CD1c-positive myeloid dendritic cell (primary cell): ENCODE measurements at regions not wholly inside any gene's neighbourhood (a gene's known extent, or its start where the extent isn't known, plus 50 kb on each side); places are given as distances from the start of the nearest gene placed in this dataset.
"Not testable (repeated sequence)": the region's sequence is repeated elsewhere in the genome, so short reads cannot be mapped to it uniquely, and the experiment has no call there.

Source experiments
- DNase-seq: peaks from one replicate; pipeline ENCODE4 v3.0.0-alpha.2; 2016; ENCODE audit errors: extremely low spot score

DNA sequence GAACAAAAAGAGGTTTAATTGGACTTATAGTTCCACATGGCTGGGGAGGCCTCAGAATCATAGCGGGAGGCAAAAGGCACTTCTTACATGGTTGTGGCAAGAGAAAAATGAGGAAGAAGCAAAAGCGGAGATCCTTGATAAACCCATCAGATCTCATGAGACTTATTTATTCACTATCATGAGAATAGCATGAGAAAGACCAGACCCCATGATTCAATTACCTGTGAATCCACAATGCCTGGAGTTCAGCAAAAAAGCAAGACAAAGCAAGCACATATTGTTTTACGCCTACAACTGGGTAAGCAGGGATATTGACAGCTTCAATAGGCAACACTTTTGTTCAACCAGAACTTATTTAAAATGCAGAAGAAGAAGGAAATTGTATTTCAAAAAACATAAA, 218.2 kb downstream of the RPL10L start:
- no peak for DNase-seq

- no peak for DNase-seq
Observed at GRCh38 chr14:46432516-46432915, 219.1 kb downstream of the RPL10L start.

DNA sequence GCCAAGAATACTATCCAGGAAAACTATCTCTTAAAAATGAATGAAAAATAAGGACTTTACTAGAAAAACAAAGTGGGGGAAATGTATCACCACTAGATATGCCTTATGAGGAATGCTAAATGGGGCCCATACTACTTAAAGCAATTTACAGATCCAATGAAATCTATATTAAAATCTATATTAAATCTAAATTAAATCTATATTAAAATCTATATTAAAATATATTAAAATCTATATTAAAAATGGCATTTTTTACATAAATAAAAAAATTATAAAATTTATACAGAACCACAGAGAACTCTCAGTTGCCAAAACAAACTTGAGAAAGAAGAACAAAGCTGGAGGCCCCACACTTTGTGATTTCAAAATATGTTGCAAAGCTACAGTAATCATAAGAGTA, 234.5 kb downstream of the RPL10L start:
- no peak for DNase-seq

- no peak for DNase-seq
Observed at GRCh38 chr14:46404865-46405811, 246.4 kb downstream of the RPL10L start.

GRCh38 chr14:46402001-46402690, 249.4 kb downstream of the RPL10L start:
- DNase-seq, result not testable (repeated sequence)

- DNase-seq, result no peak
Observed at GRCh38 chr14:46401066-46401465, 250.5 kb downstream of the RPL10L start.

GRCh38 chr14:46399049-46399448, 252.5 kb downstream of the RPL10L start:
- DNase-seq, result no peak

GRCh38 chr14:46384611-46385010, 267.0 kb downstream of the RPL10L start:
- DNase-seq, result no peak

DNA sequence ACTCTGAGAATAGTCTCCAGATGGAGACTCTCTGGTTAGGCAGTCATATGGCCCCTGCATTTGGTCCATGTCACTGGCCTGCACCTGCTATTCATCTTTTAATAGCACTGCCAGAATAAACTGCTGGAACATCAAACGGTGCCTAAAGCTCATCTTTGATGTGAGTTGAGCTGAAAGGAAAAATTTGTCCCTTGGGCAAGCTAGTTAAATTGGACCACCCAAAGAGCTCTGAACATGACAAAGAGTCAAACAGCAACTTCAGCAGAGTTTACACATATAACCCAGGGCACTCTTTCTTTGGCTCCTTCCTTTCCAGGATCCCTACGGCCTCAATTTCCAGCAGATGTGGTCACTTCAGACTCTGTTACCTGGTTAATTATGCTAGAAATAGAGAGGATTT, 269.9 kb downstream of the RPL10L start:
- no peak for DNase-seq

DNA sequence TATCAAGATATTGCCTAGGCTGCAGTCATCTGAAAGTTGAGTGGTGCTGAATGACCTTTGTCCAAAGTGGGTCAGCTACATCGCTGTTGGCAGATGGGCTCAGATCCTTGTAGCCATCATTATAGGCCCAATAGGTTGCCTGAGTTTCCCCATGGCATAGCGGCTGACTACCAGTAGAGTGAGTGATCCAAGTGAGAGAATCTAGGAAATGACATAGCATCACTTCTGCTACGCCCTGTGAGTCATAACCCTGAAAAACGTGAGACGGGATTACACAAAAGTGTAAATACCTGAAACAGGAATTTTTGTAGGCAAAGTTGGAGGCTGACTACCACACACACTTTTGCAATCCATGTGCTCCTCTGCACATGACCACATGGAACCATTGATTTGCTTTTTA, 273.3 kb downstream of the RPL10L start:
- no peak for DNase-seq

DNA sequence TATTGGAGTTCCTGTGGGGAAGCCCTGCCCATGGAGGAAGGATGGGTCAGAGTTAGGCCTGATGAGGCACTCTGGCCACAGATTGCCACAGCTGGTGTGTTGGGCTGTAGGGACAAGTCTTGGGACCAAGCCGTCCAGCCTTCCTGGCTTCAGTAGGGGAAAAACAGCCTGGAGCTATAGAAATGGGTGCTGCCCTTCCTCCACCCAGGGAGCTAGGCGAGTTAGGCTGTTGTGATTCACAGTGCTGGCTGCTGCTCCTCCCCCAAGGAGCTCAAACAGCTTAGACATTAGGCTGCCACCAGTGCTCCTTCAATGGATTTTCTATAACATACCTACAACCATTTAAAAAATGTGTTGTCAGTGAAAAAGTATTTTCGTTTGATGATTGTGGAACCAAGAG, 274.3 kb downstream of the RPL10L start:
- DNase-seq, result no peak

GRCh38 chr14:46369391-46369790, 282.2 kb downstream of the RPL10L start:
- no peak for DNase-seq

DNA sequence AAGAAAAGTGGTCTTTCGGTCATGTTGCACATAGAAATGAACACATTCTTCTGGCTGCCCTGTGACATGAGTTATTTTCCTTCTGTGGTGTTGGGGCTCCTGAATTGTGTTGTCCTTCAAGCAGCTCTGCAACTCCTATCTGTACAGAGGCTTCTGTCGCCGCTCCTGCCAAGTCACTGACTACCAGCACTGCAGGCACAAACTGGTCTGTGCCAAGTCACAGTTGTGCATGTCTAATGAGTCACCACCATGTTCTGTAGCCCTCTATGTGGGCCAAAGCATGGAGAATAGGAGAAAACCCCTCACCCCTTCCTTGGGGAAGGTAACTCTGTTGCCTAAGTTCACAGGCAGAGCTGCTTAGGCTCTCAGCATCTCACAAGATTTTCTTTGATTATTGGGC, 283.3 kb downstream of the RPL10L start:
- no peak for DNase-seq

DNA sequence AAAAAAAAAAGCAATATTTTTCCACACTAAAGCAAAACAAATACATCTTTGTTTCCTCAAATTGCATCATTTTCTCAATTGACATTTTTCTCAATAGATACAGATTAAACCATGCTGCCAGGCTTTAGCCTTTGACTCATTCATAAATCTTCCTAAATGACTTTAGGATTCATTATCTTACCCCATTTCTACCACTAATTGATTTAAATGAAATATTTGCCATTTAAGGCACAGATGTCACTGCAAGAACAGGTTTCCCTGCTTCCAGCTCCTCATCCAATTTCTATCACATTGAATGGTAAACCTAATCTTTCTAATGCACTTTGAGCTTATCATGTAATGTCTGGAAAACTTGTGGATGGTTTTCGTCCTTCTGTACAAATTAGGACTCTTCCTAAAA, 298.7 kb downstream of the RPL10L start:
- DNase-seq, result no peak

- DNase-seq, result no peak
Observed at GRCh38 chr14:46344327-46344937, 307.1 kb downstream of the RPL10L start.

GRCh38 chr14:46325777-46326176, 325.8 kb downstream of the RPL10L start:
- no peak for DNase-seq

DNA sequence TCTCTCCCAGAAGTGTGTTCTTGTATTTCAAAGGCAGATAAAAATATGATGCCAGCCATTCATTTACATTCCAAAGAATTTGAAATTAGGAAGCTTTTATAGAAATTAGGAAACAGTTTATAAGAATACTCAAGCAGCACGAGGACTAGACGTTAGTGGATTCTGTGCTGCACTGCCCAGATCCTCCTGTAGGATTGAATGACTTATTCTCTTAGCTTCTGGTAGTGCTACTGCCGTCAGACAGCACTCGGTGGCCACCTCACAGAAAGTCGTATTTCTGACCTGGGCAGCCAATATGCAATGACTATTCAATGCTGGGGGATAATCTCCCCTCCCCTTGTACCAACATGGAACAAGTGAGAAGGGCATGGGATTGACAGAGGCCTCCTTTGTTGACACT, 326.4 kb downstream of the RPL10L start:
- no peak for DNase-seq

DNA sequence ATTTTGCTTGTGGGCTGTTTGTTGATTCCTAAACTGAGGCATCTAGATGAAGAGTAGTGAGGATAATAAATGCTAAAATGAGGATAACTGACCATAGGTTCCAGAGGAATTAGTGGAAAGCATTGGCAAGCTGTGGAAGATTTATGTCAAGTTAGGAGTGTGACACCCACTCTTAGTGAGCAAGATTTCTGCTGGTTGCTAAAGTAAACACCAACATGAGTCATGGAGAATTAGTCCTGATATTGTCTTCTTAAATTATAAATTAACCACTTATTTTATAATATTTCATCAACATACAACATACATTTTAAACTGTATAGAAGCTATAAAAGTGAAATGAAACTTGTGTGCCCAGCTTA, 328.2 kb downstream of the RPL10L start:
- no peak for DNase-seq

DNA sequence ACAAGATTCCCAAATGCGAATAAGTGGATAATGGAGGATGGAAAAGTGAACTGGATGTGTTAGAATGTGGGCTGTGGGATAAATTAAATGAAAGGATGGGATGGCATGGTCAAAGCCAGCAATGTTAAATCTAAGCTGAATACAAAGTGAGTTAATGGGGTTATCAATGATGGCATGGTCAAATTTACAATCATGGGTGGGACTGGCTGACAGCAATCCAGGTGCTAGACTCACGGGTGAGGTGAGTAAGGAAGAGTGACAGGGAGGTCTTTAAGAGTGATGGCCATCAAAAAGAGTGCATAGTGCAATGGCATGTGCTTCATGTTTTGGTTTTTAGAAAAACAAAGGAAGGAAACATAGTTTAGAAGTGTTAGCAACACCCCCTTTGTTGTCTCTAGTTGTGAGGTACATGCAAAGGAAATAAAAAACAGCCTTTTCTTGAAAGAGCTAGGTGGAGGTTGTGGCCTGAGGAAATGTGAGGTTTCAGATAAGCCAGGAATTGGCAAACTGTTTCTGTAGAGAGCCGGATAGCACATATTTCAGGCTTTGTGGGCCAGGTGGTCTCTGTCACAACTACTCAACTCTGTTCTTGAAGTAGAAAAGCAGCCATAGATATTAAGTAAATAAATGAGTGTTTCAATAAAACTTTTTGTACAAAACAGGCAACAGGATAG, 328.7 kb downstream of the RPL10L start:
- no peak for DNase-seq

DNA sequence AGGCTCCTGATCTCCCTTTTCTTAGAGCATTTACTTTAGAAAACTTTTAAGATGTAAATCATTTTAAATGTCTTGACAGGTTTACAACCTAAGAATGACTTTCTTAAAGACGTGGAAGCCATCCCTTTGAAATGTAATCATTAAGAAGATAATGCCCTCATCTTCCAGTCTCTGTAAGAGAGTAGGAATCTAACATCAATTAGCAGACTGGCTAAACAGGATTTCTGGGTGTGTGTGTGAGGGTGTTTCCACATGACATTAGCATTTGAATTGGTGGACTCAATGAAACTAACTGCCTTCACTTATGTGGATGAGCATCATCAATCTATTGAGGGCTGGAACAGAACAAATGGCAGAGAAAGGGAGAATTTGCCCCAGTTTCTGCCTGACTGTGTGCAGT, 329.5 kb downstream of the RPL10L start:
- no peak for DNase-seq

DNA sequence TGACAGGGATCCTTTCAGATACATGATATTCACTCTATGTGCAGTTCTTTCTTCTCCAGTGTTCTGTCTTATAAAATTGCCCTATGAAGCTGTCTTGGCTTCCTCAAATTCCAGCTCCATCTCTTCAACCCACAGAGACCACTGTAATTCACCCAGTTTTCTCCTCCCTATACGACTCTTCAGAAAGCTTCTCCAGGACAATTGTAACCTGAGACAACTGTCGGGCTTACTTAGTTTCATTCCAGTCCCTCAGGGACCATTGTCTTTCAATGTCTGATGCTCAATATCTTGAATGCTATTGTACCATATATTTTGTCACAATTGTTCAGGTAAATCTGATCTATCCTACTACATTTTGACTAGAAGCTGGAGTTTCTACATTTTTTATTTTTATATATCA, 345.3 kb downstream of the RPL10L start:
- DNase-seq, result no peak

DNA sequence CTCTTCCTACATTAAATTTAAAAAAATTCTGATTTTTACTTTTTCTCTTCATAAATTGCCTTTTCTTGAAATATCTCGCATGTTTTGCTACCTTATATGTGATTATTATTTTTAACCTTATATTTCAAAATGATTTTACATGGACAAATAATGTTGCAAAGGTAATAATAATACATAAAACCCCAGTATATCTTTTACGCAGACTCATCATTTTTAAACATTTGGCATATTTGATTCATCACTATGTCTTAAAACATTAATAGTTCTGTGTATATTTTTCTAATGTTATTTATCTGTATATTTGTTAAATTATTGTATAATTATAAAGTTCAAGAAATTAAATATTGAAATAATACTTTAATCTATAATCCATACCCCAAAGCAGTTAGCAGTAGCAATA, 350.8 kb downstream of the RPL10L start:
- DNase-seq, result no peak
